ENCODE measurements at regions not wholly inside any gene's neighbourhood (a gene's known extent, or its start where the extent isn't known, plus 50 kb on each side); places are given as distances from the start of the nearest gene placed in this dataset.
"Not testable (repeated sequence)": the region's sequence is repeated elsewhere in the genome, so short reads cannot be mapped to it uniquely, and the experiment has no call there.

GRCh38 chr4:162586266-162586665, 422.5 kb upstream of the FSTL5 start:
- no peak for DNase-seq

- no peak for DNase-seq
These were observed 418.4 kb upstream of the FSTL5 start for GRCh38 chr4:162582180-162582579.

DNA sequence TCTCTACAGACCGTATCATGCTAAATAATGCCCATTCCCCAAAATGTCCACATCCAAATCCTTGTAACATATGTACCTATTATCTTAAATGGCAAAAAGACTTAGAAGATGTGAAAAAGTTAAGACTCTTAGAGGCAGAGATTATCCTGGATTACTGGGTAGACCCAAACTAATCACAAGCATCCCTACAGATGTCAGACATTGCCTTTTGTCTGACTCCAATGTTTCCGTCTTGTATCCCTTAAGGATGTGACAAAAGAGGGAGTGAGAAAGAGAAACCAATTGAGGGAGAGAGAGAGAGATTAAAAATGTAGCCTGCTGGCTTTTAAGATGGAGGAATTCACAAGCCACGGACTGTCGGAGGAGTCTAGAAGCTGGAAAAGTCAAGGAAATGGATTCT, 401.9 kb upstream of the FSTL5 start:
- DNase-seq = no peak

DNA sequence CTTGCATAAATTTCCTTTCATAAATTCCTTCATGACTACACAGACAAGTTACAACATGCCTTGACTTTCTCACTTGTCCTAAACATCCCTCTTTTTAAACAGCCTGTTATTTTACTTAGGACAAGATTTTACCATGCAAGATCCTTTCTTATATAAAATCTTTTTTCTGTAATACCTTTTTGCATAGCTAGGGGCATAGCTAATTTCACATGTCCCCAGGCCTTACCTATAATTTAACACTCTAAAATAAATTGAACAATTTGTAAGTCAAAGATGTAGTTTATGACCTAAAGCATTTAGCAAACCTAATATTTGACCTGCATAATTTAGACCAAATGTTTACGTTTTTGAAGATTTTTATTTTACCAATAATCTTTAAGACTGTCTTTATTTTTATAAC, 396.3 kb upstream of the FSTL5 start:
- no peak for DNase-seq

- no peak for DNase-seq
These were observed 393.8 kb upstream of the FSTL5 start for GRCh38 chr4:162557516-162558106.

GRCh38 chr4:162535121-162535520, 371.3 kb upstream of the FSTL5 start:
- DNase-seq = no peak

- DNase-seq = no peak
These were observed 359.4 kb upstream of the FSTL5 start for GRCh38 chr4:162523171-162523570.

GRCh38 chr4:162522724-162523123, 358.9 kb upstream of the FSTL5 start:
- DNase-seq = no peak

- no peak for DNase-seq
These were observed 347.1 kb upstream of the FSTL5 start for GRCh38 chr4:162510937-162511336.

DNA sequence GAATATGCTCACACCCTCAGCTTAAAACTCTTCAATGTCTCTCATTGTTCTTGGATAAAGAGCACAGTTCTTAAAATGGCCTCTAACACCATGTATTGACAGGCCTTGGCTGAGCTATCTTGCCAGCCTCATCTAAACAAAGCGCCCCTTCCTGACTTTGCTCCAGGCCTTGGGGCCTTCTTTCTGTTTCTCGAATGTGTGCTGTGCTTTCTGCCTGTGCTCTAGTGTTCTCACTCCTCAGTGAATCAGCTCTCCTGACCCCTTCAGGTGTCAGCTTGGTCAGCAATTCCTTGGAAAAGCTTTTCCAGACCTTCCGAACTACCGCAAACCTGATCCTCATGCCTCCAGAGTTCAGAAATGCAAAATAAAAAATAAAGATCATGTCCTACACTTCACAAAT, 346.3 kb upstream of the FSTL5 start:
- DNase-seq = no peak

GRCh38 chr4:162509333-162509732, 345.5 kb upstream of the FSTL5 start:
- no peak for DNase-seq

- no peak for DNase-seq
These were observed 342.5 kb upstream of the FSTL5 start for GRCh38 chr4:162506253-162506652.

GRCh38 chr4:162503868-162504267, 340.1 kb upstream of the FSTL5 start:
- no peak for DNase-seq

GRCh38 chr4:162502109-162502508, 338.3 kb upstream of the FSTL5 start:
- DNase-seq = no peak

DNA sequence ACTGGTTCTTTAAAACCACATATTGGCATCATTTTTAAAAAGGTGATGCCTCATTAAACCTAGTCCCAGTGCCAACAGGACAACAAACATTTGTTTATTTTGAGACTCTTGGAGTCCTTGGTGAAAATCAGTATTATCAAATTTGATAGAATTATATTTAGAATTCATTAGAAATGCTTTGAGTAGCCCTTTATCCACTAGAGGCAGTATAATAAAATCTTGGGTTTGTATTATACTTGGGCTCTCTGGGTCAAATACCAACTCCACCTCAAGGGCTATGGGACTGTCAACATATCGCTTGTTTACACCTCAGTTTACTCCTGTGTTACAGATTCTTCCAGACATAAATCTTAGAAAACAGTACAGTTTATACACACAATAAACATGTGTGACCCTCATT, 335.7 kb upstream of the FSTL5 start:
- no peak for DNase-seq

GRCh38 chr4:162498168-162498567, 334.4 kb upstream of the FSTL5 start:
- no peak for DNase-seq

DNA sequence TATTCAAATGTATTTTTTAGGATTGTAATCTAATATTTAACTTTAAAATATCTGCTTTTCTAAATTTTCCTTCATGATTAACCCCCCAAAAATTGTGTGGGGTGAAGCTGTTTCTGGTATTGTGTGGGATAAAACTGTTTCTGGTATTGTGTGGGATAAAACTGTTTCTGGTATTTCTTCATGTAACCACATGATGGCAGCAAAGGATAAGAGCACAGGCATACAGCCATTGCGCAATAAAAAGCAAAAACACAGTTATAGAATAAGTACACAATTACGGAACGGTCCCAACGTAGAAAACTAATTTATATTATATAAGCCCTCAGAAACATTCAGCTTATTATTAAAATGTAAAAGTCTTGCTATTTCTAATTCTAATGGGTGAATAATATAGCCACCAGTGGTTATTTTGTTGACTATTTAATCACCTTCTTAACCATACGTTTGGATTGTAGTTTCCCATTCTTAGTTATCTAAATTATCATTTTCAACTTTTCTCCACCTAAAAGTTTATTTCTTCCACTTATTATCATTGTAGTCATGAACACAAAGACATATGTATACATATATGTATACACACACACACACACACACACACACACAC, 333.9 kb upstream of the FSTL5 start:
- peak in 2 of 6 experiments; percentile 32 to 42 for DNase-seq

DNA sequence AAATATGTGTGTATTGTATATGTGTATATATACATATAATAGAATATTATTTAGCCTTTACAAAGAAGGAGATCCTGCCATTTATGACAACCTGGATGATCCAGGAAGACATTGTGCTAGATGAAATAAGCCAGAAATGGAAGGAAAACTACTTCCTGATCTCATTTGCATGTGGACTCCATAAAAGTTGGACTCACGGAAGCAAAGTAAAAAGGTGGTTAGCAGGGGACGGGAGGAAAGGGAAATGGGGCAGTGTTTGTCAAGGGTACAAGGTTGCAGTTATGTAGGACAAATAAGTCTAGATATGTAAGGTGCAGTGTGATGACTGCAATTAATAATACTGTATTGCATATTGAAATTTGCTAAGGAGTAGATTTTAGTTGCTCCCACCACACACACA, 331.1 kb upstream of the FSTL5 start:
- DNase-seq = no peak

DNA sequence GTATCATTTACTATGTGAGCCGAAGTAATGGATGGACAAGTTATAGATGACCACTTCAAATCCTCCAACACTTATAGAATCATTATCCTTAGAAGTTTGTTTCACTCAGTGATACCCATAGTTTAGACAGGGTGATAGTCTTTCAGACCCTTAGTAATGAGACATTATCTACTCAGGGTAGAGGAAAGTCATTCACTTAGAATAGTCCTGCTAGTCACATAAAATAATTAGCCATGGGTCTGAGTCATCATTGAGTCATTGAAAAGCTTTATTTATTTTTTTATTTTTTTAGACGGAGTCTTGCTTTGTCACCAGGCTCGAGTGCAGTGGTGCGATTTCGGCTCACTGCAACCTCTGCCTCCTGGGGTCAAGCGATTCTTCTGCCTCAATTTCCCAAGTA, 321.7 kb upstream of the FSTL5 start:
- no peak for DNase-seq

- no peak for DNase-seq
These were observed 311.4 kb upstream of the FSTL5 start for GRCh38 chr4:162475246-162475645.

GRCh38 chr4:162469977-162470376, 306.2 kb upstream of the FSTL5 start:
- DNase-seq = no peak

GRCh38 chr4:162465356-162465755, 301.6 kb upstream of the FSTL5 start:
- not testable (repeated sequence) for DNase-seq

- no peak for DNase-seq
These were observed 298.2 kb upstream of the FSTL5 start for GRCh38 chr4:162461952-162462351.

DNA sequence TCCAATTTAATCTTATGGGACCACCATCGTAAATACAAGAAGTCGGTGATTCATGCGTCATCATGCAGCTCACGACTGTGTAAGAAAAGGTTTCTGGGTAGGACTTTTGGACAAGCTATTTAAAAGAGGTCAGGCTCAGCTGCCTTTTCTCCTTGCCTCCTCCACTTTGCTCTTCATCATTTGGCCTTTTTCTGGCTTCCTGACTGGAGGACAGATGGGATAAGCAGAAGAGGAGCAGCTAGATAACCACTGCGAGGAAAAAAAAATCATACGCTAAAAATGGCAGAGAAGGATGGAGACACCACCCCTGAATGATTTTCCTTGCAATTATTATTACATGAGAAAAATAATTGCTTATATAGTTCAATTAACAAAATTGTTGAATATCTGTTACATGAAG, 294.3 kb upstream of the FSTL5 start:
- DNase-seq = no peak
